ENCODE measurements at regions not wholly inside any gene's neighbourhood (a gene's known extent, or its start where the extent isn't known, plus 50 kb on each side); places are given as distances from the start of the nearest gene placed in this dataset.

DNA sequence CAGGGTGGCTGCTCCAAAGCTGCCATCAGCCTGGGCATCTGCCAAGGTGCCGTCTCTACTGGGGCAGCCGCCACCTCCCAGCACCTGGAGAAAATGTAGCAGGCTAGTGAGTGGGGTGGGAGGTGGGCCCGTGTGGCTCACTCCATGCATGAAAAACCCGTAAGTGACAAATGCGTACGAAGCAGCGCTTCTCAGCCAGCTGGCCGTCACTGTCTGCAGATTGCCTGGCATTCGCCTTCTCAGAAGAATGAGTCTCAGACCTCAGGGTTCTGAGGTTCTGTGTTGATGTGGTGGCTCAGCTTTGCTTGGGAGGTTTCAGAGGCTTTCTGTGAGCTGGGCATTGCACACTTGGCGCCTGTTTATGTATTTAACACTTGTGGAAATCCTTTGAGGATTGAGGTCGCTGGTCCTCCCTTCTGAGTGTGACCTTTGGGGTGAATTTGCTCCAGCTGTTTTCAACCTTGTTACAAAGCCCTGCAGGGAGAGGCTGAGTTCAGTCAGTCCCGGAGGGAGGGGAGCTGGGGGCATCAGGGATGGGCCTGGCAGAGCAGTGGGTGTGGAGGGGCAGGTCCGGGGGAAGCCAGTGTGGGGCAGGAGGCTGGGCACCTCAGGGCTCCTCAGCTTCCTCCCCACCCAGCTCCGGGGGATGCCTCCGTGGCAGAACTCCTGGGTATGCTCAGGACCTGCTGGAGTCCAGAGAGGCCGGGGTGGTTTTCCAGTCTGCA, 977.0 kb downstream of the TBC1D22A start:
- no peak for DNase-seq (ENCODE audit: low read depth)
- TF ChIP-seq, protein P1, sequence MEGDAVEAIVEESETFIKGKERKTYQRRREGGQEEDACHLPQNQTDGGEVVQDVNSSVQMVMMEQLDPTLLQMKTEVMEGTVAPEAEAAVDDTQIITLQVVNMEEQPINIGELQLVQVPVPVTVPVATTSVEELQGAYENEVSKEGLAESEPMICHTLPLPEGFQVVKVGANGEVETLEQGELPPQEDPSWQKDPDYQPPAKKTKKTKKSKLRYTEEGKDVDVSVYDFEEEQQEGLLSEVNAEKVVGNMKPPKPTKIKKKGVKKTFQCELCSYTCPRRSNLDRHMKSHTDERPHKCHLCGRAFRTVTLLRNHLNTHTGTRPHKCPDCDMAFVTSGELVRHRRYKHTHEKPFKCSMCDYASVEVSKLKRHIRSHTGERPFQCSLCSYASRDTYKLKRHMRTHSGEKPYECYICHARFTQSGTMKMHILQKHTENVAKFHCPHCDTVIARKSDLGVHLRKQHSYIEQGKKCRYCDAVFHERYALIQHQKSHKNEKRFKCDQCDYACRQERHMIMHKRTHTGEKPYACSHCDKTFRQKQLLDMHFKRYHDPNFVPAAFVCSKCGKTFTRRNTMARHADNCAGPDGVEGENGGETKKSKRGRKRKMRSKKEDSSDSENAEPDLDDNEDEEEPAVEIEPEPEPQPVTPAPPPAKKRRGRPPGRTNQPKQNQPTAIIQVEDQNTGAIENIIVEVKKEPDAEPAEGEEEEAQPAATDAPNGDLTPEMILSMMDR (IDR thresholded peaks at IDR 0.05; ENCODE audit: low read depth, low read length, missing control alignments): no peak
- H3K4me3 ChIP-seq (ENCODE audit: low read depth, low read length): no peak overlapping the region

DNA sequence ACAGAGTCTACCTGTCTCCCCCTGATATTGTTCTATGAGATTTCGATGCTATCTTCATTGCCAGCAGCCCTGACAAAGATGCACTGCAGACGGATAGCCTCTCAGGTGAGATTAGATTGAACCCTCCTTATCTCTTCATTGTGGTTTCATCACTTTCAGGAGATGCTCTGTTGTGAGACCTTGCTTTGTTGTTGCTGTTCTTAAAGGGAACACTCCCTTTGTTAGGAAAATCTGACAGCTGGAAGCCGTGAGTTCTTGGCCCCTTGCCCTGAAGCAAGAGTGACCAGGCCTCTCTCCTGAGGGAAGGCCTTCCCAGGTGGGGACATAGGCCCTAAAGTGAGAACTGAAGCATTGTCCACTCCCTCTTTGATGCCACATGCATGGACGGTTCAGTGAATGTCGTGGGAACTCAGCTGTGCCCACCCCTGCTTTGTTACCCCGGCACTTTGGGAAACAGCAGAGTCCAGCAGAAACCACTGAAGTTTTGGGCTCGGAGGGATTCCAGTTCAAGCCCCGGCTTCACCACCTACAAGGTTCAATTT, 976.1 kb downstream of the TBC1D22A start:
- no peak overlapping the region for H3K4me3 ChIP-seq (ENCODE audit: low read depth, low read length)
- no peak for DNase-seq (ENCODE audit: low read depth)
- TF ChIP-seq, protein P1 (IDR thresholded peaks at IDR 0.05; ENCODE audit: low read depth, low read length, missing control alignments): no peak

DNA sequence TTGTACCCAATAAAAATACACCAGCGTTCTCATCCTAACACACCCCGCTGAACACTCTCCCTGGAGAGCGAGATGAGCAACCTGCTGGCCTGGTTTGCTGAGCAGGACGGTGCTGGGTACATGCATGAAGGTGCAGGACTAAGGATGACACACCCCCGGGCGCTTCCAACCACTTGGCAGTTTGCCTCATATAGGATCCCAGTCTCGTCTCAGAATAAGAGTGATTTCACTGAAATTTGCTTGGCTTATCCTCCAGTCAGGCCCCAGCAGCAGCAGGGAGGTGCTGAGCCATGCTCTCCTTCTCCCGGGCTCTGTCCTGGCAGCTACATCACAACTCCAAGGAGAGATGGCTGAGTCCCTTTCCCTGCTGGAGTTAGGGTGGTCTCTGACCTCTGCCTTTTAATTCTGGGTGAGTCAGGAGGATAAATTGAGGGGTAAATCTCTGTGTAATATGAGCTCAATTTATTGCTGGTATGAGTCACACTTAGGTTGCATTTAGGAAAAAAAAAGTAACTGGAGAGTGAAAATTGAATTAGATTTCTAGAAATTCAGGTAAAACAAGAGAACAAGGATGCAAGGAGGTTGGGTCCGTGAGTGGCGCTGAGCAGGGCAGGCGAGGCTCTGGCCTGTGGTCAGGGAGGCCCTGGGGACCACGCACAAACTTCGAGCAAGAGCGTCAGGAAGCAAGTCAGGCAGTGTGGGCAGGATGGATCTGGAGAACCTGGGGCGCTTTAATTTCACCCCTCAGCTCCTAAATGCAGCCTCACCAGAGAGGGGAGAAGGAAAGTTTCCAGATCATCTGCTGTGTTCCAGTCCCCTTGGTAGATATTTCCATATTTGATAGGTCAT, 974.0 kb downstream of the TBC1D22A start:
- TF ChIP-seq, protein P1 (IDR thresholded peaks at IDR 0.05; ENCODE audit: low read depth, low read length, missing control alignments): no peak
- no peak overlapping the region for H3K4me3 ChIP-seq (ENCODE audit: low read depth, low read length)
- DNase-seq (ENCODE audit: low read depth): no peak

DNA sequence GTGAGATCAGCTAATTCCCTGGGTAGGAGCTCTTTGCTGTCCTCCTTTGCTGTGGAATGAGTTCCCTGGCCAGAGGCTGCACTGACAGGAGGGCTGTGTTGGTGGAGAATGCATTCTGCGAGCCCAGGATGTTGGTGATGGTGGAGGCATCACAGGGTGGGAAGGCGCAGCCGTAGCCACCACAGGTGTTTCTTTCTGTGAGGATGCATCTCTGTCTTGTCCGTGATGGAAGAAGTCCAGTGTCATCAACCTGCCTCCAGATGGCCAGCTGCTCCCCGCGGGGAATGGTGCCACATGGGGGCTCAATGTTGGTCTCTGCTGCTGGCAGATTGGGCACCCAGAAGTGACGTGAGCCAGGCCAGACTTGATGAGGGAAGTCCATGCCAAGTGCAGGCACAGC, 972.1 kb downstream of the TBC1D22A start:
- H3K4me3 ChIP-seq (ENCODE audit: low read depth, low read length): no peak overlapping the region
- DNase-seq (ENCODE audit: low read depth): no peak
- TF ChIP-seq, protein P1 (IDR thresholded peaks at IDR 0.05; ENCODE audit: low read depth, low read length, missing control alignments): no peak

DNA sequence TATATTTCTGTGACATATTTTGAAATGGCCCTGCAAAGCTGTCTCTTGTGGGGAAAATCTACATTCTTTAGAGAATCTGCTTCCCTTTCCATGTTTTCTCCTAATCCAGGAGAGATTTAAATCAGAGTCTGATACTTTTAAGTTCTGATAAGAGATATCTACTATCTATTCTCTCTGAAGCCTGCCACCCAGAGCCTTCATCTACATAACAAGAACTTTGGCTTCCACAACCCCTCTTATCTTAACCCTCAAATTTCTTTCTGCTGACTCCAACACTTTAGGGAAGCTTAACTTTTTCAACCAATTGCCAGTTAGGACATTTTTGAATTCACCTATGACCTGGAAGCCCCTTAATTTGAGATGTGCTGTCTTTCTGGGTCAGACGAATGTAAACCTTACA, 965.2 kb downstream of the TBC1D22A start:
- DNase-seq (ENCODE audit: low read depth): no peak
- H3K4me3 ChIP-seq (ENCODE audit: low read depth, low read length): no peak overlapping the region
- TF ChIP-seq, protein P1 (IDR thresholded peaks at IDR 0.05; ENCODE audit: low read depth, low read length, missing control alignments): no peak

DNA sequence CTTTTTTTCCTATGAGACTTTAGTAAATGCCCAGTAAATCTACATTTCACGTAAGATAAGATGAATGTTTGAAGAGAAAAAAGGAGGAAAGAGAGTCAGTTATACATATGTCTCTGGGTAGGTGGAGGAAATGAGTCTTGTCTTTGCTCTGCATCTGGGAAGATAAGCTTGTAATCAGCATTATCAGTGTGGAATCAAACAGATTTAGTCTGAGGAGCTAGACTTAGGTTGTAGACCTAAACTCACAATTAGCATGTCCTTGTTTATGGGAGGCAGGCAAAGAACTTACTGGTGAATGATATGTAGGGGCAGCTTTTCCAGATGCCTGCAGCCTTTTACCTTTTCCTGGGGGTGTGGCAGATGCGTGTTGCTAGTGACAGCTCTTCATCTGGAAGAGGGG, 962.3 kb downstream of the TBC1D22A start:
- DNase-seq (ENCODE audit: low read depth): no peak
- TF ChIP-seq, protein P1 (IDR thresholded peaks at IDR 0.05; ENCODE audit: low read depth, low read length, missing control alignments): no peak
- no peak overlapping the region for H3K4me3 ChIP-seq (ENCODE audit: low read depth, low read length)
